ENCODE measurements at regions not wholly inside any gene's neighbourhood (a gene's known extent, or its start where the extent isn't known, plus 50 kb on each side); places are given as distances from the start of the nearest gene placed in this dataset.

- ATAC-seq (no peak), FAIRE-seq (no peak), DNase-seq (ENCODE audit: low spot score) (no peak)
- BruUV-seq (replicated peaks): no TSS peak
- Histone ChIP-seq H3K9ac (ENCODE audit: insufficient read depth, low read depth, low read length) (no peak overlapping the region), H3K79me2 (ENCODE audit: insufficient read depth, low read length) (no peaks in the 10 kb centered on the region), H3K36me3 (replicated peaks in 1 of 2; ENCODE audit: control insufficient read depth in 1 of 2, insufficient read depth in 2 of 2, low read length in 2 of 2) (no peaks in the 10 kb centered on the region), H3K9me3 (ENCODE audit: low read length) (no peaks in the 10 kb centered on the region), H3K4me2 (ENCODE audit: low read depth, low read length) (no peak overlapping the region), H3K27me3 (ENCODE audit: control insufficient read depth in 1 of 2, insufficient read depth in 2 of 2, low read length in 2 of 2) (no peaks in the 10 kb centered on the region), H3K4me3 (replicated peaks in 1 of 3; ENCODE audit: insufficient read depth in 1 of 3, low read depth in 2 of 3, low read length in 3 of 3) (no peak overlapping the region), H4K20me1 (ENCODE audit: insufficient read depth, low read length) (no peaks in the 10 kb centered on the region), H2AFZ (ENCODE audit: low read length) (no peak overlapping the region), H3K4me1 (ENCODE audit: insufficient read depth, low read length) (no peaks in the 10 kb centered on the region), H3K27ac (ENCODE audit: extremely low read length, insufficient read depth, low read length) (no peak overlapping the region)
- CTCF ChIA-PET (ENCODE audit: low intra/inter-chr PET ratio, low total read pairs): no interaction called here
- intact Hi-C loops (cut with micrococcal nuclease; ENCODE audit: unreplicated experiment): no loop called here
- in situ Hi-C loops (cut with HindIII; ENCODE audit: extremely low pct_ligation_motif_present, low pct_unique_long_range_greater_than_20kb): loop anchor here (10.0 kb wide), 1 partner anchor 174 kb away; no protein-coding TSS in a partner anchor
- POLR2A ChIA-PET: no interaction called here
- WGBS (ENCODE audit: low lambda C conversion rate): 5% methylated on average over 4 of the region's 7 CpGs
- TF ChIP-seq MAFG (CRISPR knock-in tag; IDR thresholded peaks at IDR 0.05) (no peak), ZBTB14 (CRISPR knock-in tag; IDR thresholded peaks at IDR 0.05) (no peak), NCOA2 (CRISPR knock-in tag; IDR thresholded peaks at IDR 0.05) (no peak), PTBP1 (IDR thresholded peaks at IDR 0.05; ENCODE audit: low read depth, low read length, poor library complexity, severe bottlenecking) (no peak)
Observed at GRCh38 chr17:33948309-33948708, 306.8 kb upstream of the CCL2 start.

GRCh38 chr17:33949100-33949499 lies 306.0 kb upstream of the CCL2 start:
- no TSS peak for BruUV-seq (replicated peaks)
- no peaks in the 10 kb centered on the region for H4K20me1 ChIP-seq (ENCODE audit: insufficient read depth, low read length)
- no peak overlapping the region for H3K9ac ChIP-seq (ENCODE audit: insufficient read depth, low read depth, low read length)
- H3K27ac ChIP-seq (ENCODE audit: extremely low read length, insufficient read depth, low read length): no peak overlapping the region
- no peaks in the 10 kb centered on the region for H3K27me3 ChIP-seq (ENCODE audit: control insufficient read depth in 1 of 2, insufficient read depth in 2 of 2, low read length in 2 of 2)
- intact Hi-C loops (cut with micrococcal nuclease; ENCODE audit: unreplicated experiment) (no loop called here), in situ Hi-C loops (cut with HindIII; ENCODE audit: extremely low pct_ligation_motif_present, low pct_unique_long_range_greater_than_20kb) (loop anchor here (10.0 kb wide), 1 partner anchor 174 kb away; no protein-coding TSS in a partner anchor)
- H3K4me1 ChIP-seq (ENCODE audit: insufficient read depth, low read length): no peaks in the 10 kb centered on the region
- ATAC-seq (peak; percentile 78), FAIRE-seq (no peak), DNase-seq (ENCODE audit: low spot score) (no peak)
- no peak overlapping the region for H3K4me3 ChIP-seq (replicated peaks in 1 of 3; ENCODE audit: insufficient read depth in 1 of 3, low read depth in 2 of 3, low read length in 3 of 3)
- H3K79me2 ChIP-seq (ENCODE audit: insufficient read depth, low read length): no peaks in the 10 kb centered on the region
- no peaks in the 10 kb centered on the region for H3K9me3 ChIP-seq (ENCODE audit: low read length)
- H3K36me3 ChIP-seq (replicated peaks in 1 of 2; ENCODE audit: control insufficient read depth in 1 of 2, insufficient read depth in 2 of 2, low read length in 2 of 2): no peaks in the 10 kb centered on the region
- no peak overlapping the region for H3K4me2 ChIP-seq (ENCODE audit: low read depth, low read length)
- CTCF ChIA-PET (ENCODE audit: low intra/inter-chr PET ratio, low total read pairs): no interaction called here
- 22% methylated on average over 4 of the region's 4 CpGs for WGBS (ENCODE audit: low lambda C conversion rate)
- POLR2A ChIA-PET: no interaction called here
- H2AFZ ChIP-seq (ENCODE audit: low read length): no peak overlapping the region
- TF ChIP-seq FOXJ3 (CRISPR knock-in tag; IDR thresholded peaks at IDR 0.05; ENCODE audit: borderline replicate concordance) (no peak), STAG1 (CRISPR knock-in tag; IDR thresholded peaks at IDR 0.05) (peak; percentile 37), BRD4 (CRISPR knock-in tag; IDR thresholded peaks at IDR 0.05) (no peak), ZNF343 (CRISPR knock-in tag; IDR thresholded peaks at IDR 0.05) (no peak), STAT5B (CRISPR knock-in tag; IDR thresholded peaks at IDR 0.05) (no peak), ZNF225 (CRISPR knock-in tag; IDR thresholded peaks at IDR 0.05) (no peak), NR2F1 (CRISPR knock-in tag; IDR thresholded peaks at IDR 0.05) (no peak), CTCF (CRISPR knock-in tag; IDR thresholded peaks at IDR 0.05) (peak; percentile 46), MAFG (CRISPR knock-in tag; IDR thresholded peaks at IDR 0.05) (no peak), EZH2 (conservative IDR thresholded peaks at IDR 0.05; ENCODE audit: low read depth, low read length) (no peak), PREB (CRISPR knock-in tag; IDR thresholded peaks at IDR 0.05) (no peak), ZNF282 (IDR thresholded peaks at IDR 0.05; ENCODE audit: partially characterized antibody) (no peak)

Data from HepG2 (cell line).